EH (cell line): ENCODE measurements at regions not wholly inside any gene's neighbourhood (a gene's known extent, or its start where the extent isn't known, plus 50 kb on each side); places are given as distances from the start of the nearest gene placed in this dataset.
A peak's percentile ranks its signal among the peaks of the same experiment; 100 is the strongest.

Experiments used
- DNase-seq: peaks from one replicate; pipeline ENCODE4 v3.0.0-alpha.2; 2015; ENCODE audit warnings: low read depth

GRCh38 chr6:104418839-104419238, 440.9 kb downstream of the HACE1 start:
- DNase-seq = no peak

GRCh38 chr6:104418125-104418524, 441.6 kb downstream of the HACE1 start:
- peak; percentile 1 for DNase-seq

- no peak for DNase-seq
Observed at GRCh38 chr6:104414723-104415122, 445.0 kb downstream of the HACE1 start.

GRCh38 chr6:104413767-104414166, 446.0 kb downstream of the HACE1 start:
- no peak for DNase-seq

- DNase-seq = no peak
Observed at GRCh38 chr6:104411302-104411701, 448.4 kb downstream of the HACE1 start.

GRCh38 chr6:104409913-104410312, 449.8 kb downstream of the HACE1 start:
- peak; percentile 18 for DNase-seq

- no peak for DNase-seq
Observed at GRCh38 chr6:104407957-104408356, 451.8 kb downstream of the HACE1 start.

- peak; percentile 35 for DNase-seq
Observed at GRCh38 chr6:104404377-104404776, 455.3 kb downstream of the HACE1 start.

GRCh38 chr6:104402572-104402971, 457.1 kb downstream of the HACE1 start:
- DNase-seq = peak; percentile 67

GRCh38 chr6:104401926-104402325, 457.8 kb downstream of the HACE1 start:
- no peak for DNase-seq

- no peak for DNase-seq
Observed at GRCh38 chr6:104400844-104401243, 458.9 kb downstream of the HACE1 start.

- DNase-seq = no peak
Observed at GRCh38 chr6:104396077-104396476, 463.6 kb downstream of the HACE1 start.

- no peak for DNase-seq
Observed at GRCh38 chr6:104381907-104382306, 477.8 kb downstream of the HACE1 start.

- DNase-seq = no peak
Observed at GRCh38 chr6:104365451-104366234, 494.1 kb downstream of the HACE1 start.

- no peak for DNase-seq
Observed at GRCh38 chr6:104357928-104358327, 501.8 kb downstream of the HACE1 start.

GRCh38 chr6:104356197-104356596, 503.5 kb downstream of the HACE1 start:
- no peak for DNase-seq

- no peak for DNase-seq
Observed at GRCh38 chr6:104349191-104349590, 510.5 kb downstream of the HACE1 start.

- no peak for DNase-seq
Observed at GRCh38 chr6:104344223-104344622, 515.5 kb downstream of the HACE1 start.

GRCh38 chr6:104332364-104332763, 527.4 kb downstream of the HACE1 start:
- no peak for DNase-seq

GRCh38 chr6:104326173-104327001, 533.3 kb downstream of the HACE1 start:
- DNase-seq = peak; percentile 66

- peak; percentile 22 for DNase-seq
Observed at GRCh38 chr6:104325341-104326172, 534.2 kb downstream of the HACE1 start.

GRCh38 chr6:104324301-104324700, 535.4 kb downstream of the HACE1 start:
- no peak for DNase-seq
